NCI-H82 treated with DMSO at 0.1 percent for 48 hours (cell line): ENCODE measurements at regions not wholly inside any gene's neighbourhood (a gene's known extent, or its start where the extent isn't known, plus 50 kb on each side); places are given as distances from the start of the nearest gene placed in this dataset.
A peak's percentile ranks its signal among the peaks of the same experiment; 100 is the strongest.

Experiments used
- DNase-seq: peaks from one replicate; lab custom pipeline; 2025; ENCODE audit not compliant: unreplicated experiment; lab: John Stamatoyannopoulos, UW

- no peak for DNase-seq
These were observed 409.1 kb upstream of the NR2F2 start for GRCh38 chr15:95921404-95921803.

- no peak for DNase-seq
These were observed 408.1 kb upstream of the NR2F2 start for GRCh38 chr15:95922431-95922830.

- no peak for DNase-seq
These were observed 406.7 kb upstream of the NR2F2 start for GRCh38 chr15:95923792-95924191.

GRCh38 chr15:95928822-95929221 lies 401.7 kb upstream of the NR2F2 start:
- DNase-seq: no peak

- no peak for DNase-seq
These were observed 401.2 kb upstream of the NR2F2 start for GRCh38 chr15:95929232-95929846.

- DNase-seq: peak; percentile 100
These were observed 399.7 kb upstream of the NR2F2 start for GRCh38 chr15:95930659-95931375.

GRCh38 chr15:95931619-95932018 lies 398.9 kb upstream of the NR2F2 start:
- no peak for DNase-seq

GRCh38 chr15:95932141-95932540 lies 398.4 kb upstream of the NR2F2 start:
- no peak for DNase-seq

GRCh38 chr15:95932676-95933075 lies 397.8 kb upstream of the NR2F2 start:
- no peak for DNase-seq

- DNase-seq: no peak
These were observed 394.6 kb upstream of the NR2F2 start for GRCh38 chr15:95935852-95936251.

GRCh38 chr15:95937128-95937528 lies 393.4 kb upstream of the NR2F2 start:
- DNase-seq: no peak

GRCh38 chr15:95940431-95940985 lies 390.0 kb upstream of the NR2F2 start:
- no peak for DNase-seq

- peak; percentile 17 for DNase-seq
These were observed 386.3 kb upstream of the NR2F2 start for GRCh38 chr15:95944193-95944592.

GRCh38 chr15:95944661-95945255 lies 385.7 kb upstream of the NR2F2 start:
- no peak for DNase-seq

GRCh38 chr15:95946241-95946640 lies 384.3 kb upstream of the NR2F2 start:
- DNase-seq: no peak

GRCh38 chr15:95946926-95947325 lies 383.6 kb upstream of the NR2F2 start:
- no peak for DNase-seq

GRCh38 chr15:95948411-95948810 lies 382.1 kb upstream of the NR2F2 start:
- DNase-seq: no peak

GRCh38 chr15:95953032-95953431 lies 377.5 kb upstream of the NR2F2 start:
- DNase-seq: no peak

GRCh38 chr15:95957861-95958260 lies 372.6 kb upstream of the NR2F2 start:
- DNase-seq: no peak

GRCh38 chr15:95958382-95958781 lies 372.1 kb upstream of the NR2F2 start:
- no peak for DNase-seq

GRCh38 chr15:95968856-95969255 lies 361.6 kb upstream of the NR2F2 start:
- no peak for DNase-seq

GRCh38 chr15:95970326-95970725 lies 360.2 kb upstream of the NR2F2 start:
- DNase-seq: no peak
